ENCODE measurements at regions not wholly inside any gene's neighbourhood (a gene's known extent, or its start where the extent isn't known, plus 50 kb on each side); places are given as distances from the start of the nearest gene placed in this dataset.

- no peak for TF ChIP-seq HNF4A (conservative IDR thresholded peaks at IDR 0.05)
- TF ChIP-seq NR2F2 (IDR thresholded peaks at IDR 0.05): no peak
- no peak for TF ChIP-seq TAF1 (conservative IDR thresholded peaks at IDR 0.05)
- no peak for TF ChIP-seq EGR1 (IDR thresholded peaks at IDR 0.05; ENCODE audit: low read depth in 2 of 2)
- no peak for TF ChIP-seq RAD21 (IDR thresholded peaks at IDR 0.05)
- TF ChIP-seq RXRA (IDR thresholded peaks at IDR 0.05): no peak
- TF ChIP-seq FOXA1 (IDR thresholded peaks at IDR 0.05): no peak
- no peak for TF ChIP-seq HNF4G (IDR thresholded peaks at IDR 0.05)
- TF ChIP-seq, protein P1, sequence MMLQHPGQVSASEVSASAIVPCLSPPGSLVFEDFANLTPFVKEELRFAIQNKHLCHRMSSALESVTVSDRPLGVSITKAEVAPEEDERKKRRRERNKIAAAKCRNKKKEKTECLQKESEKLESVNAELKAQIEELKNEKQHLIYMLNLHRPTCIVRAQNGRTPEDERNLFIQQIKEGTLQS (IDR thresholded peaks at IDR 0.05): no peak
- TF ChIP-seq JUND (IDR thresholded peaks at IDR 0.05): no peak
- no peak for TF ChIP-seq FOXA2 (IDR thresholded peaks at IDR 0.05)
- no peak for TF ChIP-seq SP1 (IDR thresholded peaks at IDR 0.05)
Observed at GRCh38 chr2:62330959-62331358, 135.0 kb downstream of the B3GNT2 start.

GRCh38 chr2:62329797-62330196 lies 133.9 kb downstream of the B3GNT2 start:
- 81% methylated on average over 5 of the region's 5 CpGs for WGBS
- no peak for TF ChIP-seq ZBTB33 (IDR thresholded peaks at IDR 0.05)
- no peak for TF ChIP-seq EGR1 (IDR thresholded peaks at IDR 0.05; ENCODE audit: low read depth in 2 of 2)

More at GRCh38 chr2:62330959-62331358, 135.0 kb downstream of the B3GNT2 start:
- Histone ChIP-seq H3K27me3 (ENCODE audit: control insufficient read depth in 4 of 4, insufficient read depth in 4 of 4, low read length in 3 of 4) (no peaks in the 10 kb centered on the region), H3K9ac (ENCODE audit: low read depth in 1 of 2, low read length in 2 of 2) (no peak overlapping the region), H3K4me1 (ENCODE audit: control insufficient read depth in 4 of 4, insufficient read depth in 4 of 4, low read length in 3 of 4) (no peaks in the 10 kb centered on the region), H3K36me3 (ENCODE audit: control insufficient read depth in 4 of 4, insufficient read depth in 3 of 4, low read depth in 1 of 4, low read length in 3 of 4) (no peaks in the 10 kb centered on the region), H3K27ac (ENCODE audit: low read depth in 1 of 2, low read length in 2 of 2) (no peak overlapping the region), H3K4me3 (ENCODE audit: low read depth in 1 of 3, low read length in 3 of 3) (no peak overlapping the region), H3K9me3 (ENCODE audit: control insufficient read depth in 4 of 4, low read length in 3 of 4) (no peaks in the 10 kb centered on the region)
- 93% methylated on average over 1 of the region's 1 CpG for WGBS
- DNase-seq (ENCODE audit: low spot score): no peak

GRCh38 chr2:62326735-62327134 lies 130.8 kb downstream of the B3GNT2 start:
- 67% methylated on average over 1 of the region's 1 CpG for WGBS
- no peaks in the 10 kb centered on the region for H3K27me3 ChIP-seq (ENCODE audit: control insufficient read depth in 4 of 4, insufficient read depth in 4 of 4, low read length in 3 of 4)
- no peak overlapping the region for H3K27ac ChIP-seq (ENCODE audit: low read depth in 1 of 2, low read length in 2 of 2)
- H3K4me3 ChIP-seq (ENCODE audit: low read depth in 1 of 3, low read length in 3 of 3): no peak overlapping the region
- H3K36me3 ChIP-seq (ENCODE audit: control insufficient read depth in 4 of 4, insufficient read depth in 3 of 4, low read depth in 1 of 4, low read length in 3 of 4): no peaks in the 10 kb centered on the region
- DNase-seq (ENCODE audit: low spot score): no peak
- no peak for TF ChIP-seq REST (IDR thresholded peaks at IDR 0.05)
- no peak overlapping the region for H3K9ac ChIP-seq (ENCODE audit: low read depth in 1 of 2, low read length in 2 of 2)
- no peaks in the 10 kb centered on the region for H3K4me1 ChIP-seq (ENCODE audit: control insufficient read depth in 4 of 4, insufficient read depth in 4 of 4, low read length in 3 of 4)
- no peaks in the 10 kb centered on the region for H3K9me3 ChIP-seq (ENCODE audit: control insufficient read depth in 4 of 4, low read length in 3 of 4)

More at GRCh38 chr2:62329797-62330196, 133.9 kb downstream of the B3GNT2 start:
- DNase-seq (ENCODE audit: low spot score): no peak
- H3K27ac ChIP-seq (ENCODE audit: low read depth in 1 of 2, low read length in 2 of 2): no peak overlapping the region
- H3K4me1 ChIP-seq (ENCODE audit: control insufficient read depth in 4 of 4, insufficient read depth in 4 of 4, low read length in 3 of 4): no peaks in the 10 kb centered on the region
- H3K27me3 ChIP-seq (ENCODE audit: control insufficient read depth in 4 of 4, insufficient read depth in 4 of 4, low read length in 3 of 4): no peaks in the 10 kb centered on the region
- no peaks in the 10 kb centered on the region for H3K36me3 ChIP-seq (ENCODE audit: control insufficient read depth in 4 of 4, insufficient read depth in 3 of 4, low read depth in 1 of 4, low read length in 3 of 4)
- H3K9ac ChIP-seq (ENCODE audit: low read depth in 1 of 2, low read length in 2 of 2): no peak overlapping the region
- H3K4me3 ChIP-seq (ENCODE audit: low read depth in 1 of 3, low read length in 3 of 3): no peak overlapping the region
- no peaks in the 10 kb centered on the region for H3K9me3 ChIP-seq (ENCODE audit: control insufficient read depth in 4 of 4, low read length in 3 of 4)

All from liver (tissue), 7 donors.